Tibial nerve (tissue), 3 donors: ENCODE measurements at regions not wholly inside any gene's neighbourhood (a gene's known extent, or its start where the extent isn't known, plus 50 kb on each side); places are given as distances from the start of the nearest gene placed in this dataset.

Experiments used
- CTCF ChIP-seq, 5 experiments: fragments of 200-600 bp in 3 of 5; fragments of 450-650 bp in 2 of 5; sonication (generic) in 3 of 5; IDR thresholded peaks; one replicate each; pipeline ENCODE4 v1.5.1; 2016 to 2019; ENCODE audit warnings: antibody characterized with exemption in 5 of 5, mild to moderate bottlenecking in 3 of 5, moderate library complexity in 2 of 5
- POLR2A ChIP-seq, 2 donors: fragments of 450-650 bp; IDR thresholded peaks; one replicate each; pipeline ENCODE4 v1.6.1; 2017; ENCODE audit warnings: antibody characterized with exemption in 2 of 2, mild to moderate bottlenecking in 2 of 2, moderate library complexity in 2 of 2

DNA sequence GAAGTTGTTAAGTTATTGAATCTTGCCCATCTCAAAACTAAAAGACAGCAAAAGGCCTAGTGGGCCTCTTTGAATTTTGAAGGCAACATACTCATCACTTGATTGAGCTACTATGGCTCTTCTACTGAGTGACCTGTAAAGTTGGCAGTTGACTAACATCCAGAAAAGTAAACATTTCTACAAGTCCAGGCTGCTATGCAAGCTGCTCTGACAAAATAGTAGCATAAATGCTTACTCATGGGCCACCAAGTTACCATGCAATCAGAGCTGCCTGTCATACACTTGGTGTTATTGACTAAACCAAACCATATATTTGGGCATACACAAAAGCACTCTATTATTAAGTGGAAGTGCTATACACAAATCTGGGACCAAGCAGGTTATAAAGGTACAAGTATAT, 148.8 kb downstream of the DDX3Y start:
- no peak for TF ChIP-seq POLR2A (IDR thresholded peaks at IDR 0.05)
- no peak for TF ChIP-seq CTCF (IDR thresholded peaks at IDR 0.05)
